ENCODE measurements at regions not wholly inside any gene's neighbourhood (a gene's known extent, or its start where the extent isn't known, plus 50 kb on each side); places are given as distances from the start of the nearest gene placed in this dataset.
"Not testable (repeated sequence)": the region's sequence is repeated elsewhere in the genome, so short reads cannot be mapped to it uniquely, and the experiment has no call there.

- no peak for DNase-seq (ENCODE audit: low read depth)
- H3K9me3 Mint-ChIP-seq (ENCODE audit: unreplicated experiment), result no peaks in the 10 kb centered on the region
- H3K27me3 Mint-ChIP-seq (ENCODE audit: low read depth, unreplicated experiment), result peaks cover 12% of the 10 kb centered on the region
Measured at GRCh38 chr2:216930716-216931115, 70.9 kb upstream of the TNP1 start.

DNA sequence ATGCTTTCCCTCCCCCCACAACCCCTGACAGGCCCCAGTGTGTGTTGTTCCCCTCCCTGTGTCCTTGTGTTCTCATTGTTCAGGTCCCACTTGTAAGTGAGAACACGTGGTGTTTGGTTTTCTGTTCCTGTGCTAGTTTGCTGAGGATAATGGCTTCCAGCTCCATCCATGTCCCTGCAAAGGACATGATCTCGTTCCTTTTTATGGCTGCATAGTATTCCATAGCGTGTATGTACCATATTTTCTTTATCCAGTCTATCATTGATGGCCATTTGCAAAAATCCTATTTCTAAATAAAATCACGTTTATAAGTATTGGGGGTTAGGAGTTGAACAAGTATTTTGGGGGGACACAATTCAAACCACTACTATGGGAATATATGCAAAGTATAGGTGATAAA, 69.5 kb upstream of the TNP1 start:
- not testable (repeated sequence) for FAIRE-seq; H3K4me3 Mint-ChIP-seq (ENCODE audit: unreplicated experiment); H3K9me3 ChIP-seq (ENCODE audit: insufficient read depth, low read depth, low read length); H2AFZ ChIP-seq (ENCODE audit: low read depth, low read length); H3K27ac ChIP-seq (ENCODE audit: low read depth, low read length); H4K20me1 ChIP-seq (ENCODE audit: insufficient read depth, low read length); H3K36me3 ChIP-seq (ENCODE audit: insufficient read depth, low read length); H3K36me3 Mint-ChIP-seq (ENCODE audit: low read depth, unreplicated experiment); H3K4me1 ChIP-seq (ENCODE audit: insufficient read depth, low read length); H3K27me3 ChIP-seq (ENCODE audit: insufficient read depth, low read length); H3K4me1 Mint-ChIP-seq (ENCODE audit: low read depth, unreplicated experiment); H3K27ac Mint-ChIP-seq (ENCODE audit: unreplicated experiment); H3K9ac ChIP-seq (ENCODE audit: low read length); H3K79me2 ChIP-seq (ENCODE audit: insufficient read depth, low read length); H3K9me3 Mint-ChIP-seq (ENCODE audit: unreplicated experiment); H3K4me2 ChIP-seq (ENCODE audit: low read length); DNase-seq (ENCODE audit: low read depth); H3K4me3 ChIP-seq (ENCODE audit: insufficient read depth, low read depth, low read length)
- H3K27me3 Mint-ChIP-seq (ENCODE audit: low read depth, unreplicated experiment), result peaks cover 11% of the 10 kb centered on the region

More at GRCh38 chr2:216930716-216931115, 70.9 kb upstream of the TNP1 start:
- TF ChIP-seq, protein P1, sequence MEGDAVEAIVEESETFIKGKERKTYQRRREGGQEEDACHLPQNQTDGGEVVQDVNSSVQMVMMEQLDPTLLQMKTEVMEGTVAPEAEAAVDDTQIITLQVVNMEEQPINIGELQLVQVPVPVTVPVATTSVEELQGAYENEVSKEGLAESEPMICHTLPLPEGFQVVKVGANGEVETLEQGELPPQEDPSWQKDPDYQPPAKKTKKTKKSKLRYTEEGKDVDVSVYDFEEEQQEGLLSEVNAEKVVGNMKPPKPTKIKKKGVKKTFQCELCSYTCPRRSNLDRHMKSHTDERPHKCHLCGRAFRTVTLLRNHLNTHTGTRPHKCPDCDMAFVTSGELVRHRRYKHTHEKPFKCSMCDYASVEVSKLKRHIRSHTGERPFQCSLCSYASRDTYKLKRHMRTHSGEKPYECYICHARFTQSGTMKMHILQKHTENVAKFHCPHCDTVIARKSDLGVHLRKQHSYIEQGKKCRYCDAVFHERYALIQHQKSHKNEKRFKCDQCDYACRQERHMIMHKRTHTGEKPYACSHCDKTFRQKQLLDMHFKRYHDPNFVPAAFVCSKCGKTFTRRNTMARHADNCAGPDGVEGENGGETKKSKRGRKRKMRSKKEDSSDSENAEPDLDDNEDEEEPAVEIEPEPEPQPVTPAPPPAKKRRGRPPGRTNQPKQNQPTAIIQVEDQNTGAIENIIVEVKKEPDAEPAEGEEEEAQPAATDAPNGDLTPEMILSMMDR (IDR thresholded peaks at IDR 0.05; ENCODE audit: insufficient read depth, low read depth, low read length), result no peak
- TF ChIP-seq EZH2 (IDR thresholded peaks at IDR 0.05; ENCODE audit: insufficient read depth, low read length), result no peak
- Histone ChIP-seq H4K20me1 (ENCODE audit: insufficient read depth, low read length) (no peaks in the 10 kb centered on the region), H3K79me2 (ENCODE audit: insufficient read depth, low read length) (no peaks in the 10 kb centered on the region), H2AFZ (ENCODE audit: low read depth, low read length) (no peak overlapping the region), H3K4me2 (ENCODE audit: low read length) (no peak overlapping the region), H3K4me1 (ENCODE audit: insufficient read depth, low read length) (no peaks in the 10 kb centered on the region), H3K36me3 (ENCODE audit: insufficient read depth, low read length) (no peaks in the 10 kb centered on the region), H3K27ac (ENCODE audit: low read depth, low read length) (no peak overlapping the region), H3K27me3 (ENCODE audit: insufficient read depth, low read length) (no peaks in the 10 kb centered on the region), H3K9ac (ENCODE audit: low read length) (no peak overlapping the region), H3K4me3 (ENCODE audit: insufficient read depth, low read depth, low read length) (no peak overlapping the region), H3K9me3 (ENCODE audit: insufficient read depth, low read depth, low read length) (no peaks in the 10 kb centered on the region)
- no peak overlapping the region for H3K4me3 Mint-ChIP-seq (ENCODE audit: unreplicated experiment)
- no peak overlapping the region for H3K27ac Mint-ChIP-seq (ENCODE audit: unreplicated experiment)
- no peak for FAIRE-seq
- no peaks in the 10 kb centered on the region for H3K4me1 Mint-ChIP-seq (ENCODE audit: low read depth, unreplicated experiment)
- no peaks in the 10 kb centered on the region for H3K36me3 Mint-ChIP-seq (ENCODE audit: low read depth, unreplicated experiment)

DNA sequence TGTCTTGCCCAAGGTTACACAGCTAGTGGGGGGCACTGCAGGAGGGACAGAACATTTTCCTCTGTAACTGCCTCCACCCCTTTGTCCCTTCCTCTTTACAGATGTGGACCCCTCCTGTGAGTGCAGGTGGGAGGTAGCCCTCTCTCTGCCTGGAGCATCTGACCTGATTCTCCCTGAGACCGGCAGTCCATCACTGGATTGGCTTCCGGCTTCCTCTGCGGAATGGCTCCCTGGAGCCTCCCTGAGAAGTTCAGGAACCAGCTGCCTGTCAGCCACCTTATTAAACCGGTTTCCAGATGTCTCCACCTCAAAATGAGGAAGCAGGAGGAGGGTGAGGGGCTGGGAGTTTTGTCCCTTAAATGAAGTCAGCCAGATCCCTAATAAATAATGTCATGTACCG, 67.3 kb upstream of the TNP1 start:
- no peak for FAIRE-seq

More for the DNA sequence above, 67.3 kb upstream of the TNP1 start:
- Histone ChIP-seq H3K9ac (ENCODE audit: low read length) (no peak overlapping the region), H3K4me2 (ENCODE audit: low read length) (no peak overlapping the region), H3K27ac (ENCODE audit: low read depth, low read length) (no peak overlapping the region), H3K79me2 (ENCODE audit: insufficient read depth, low read length) (no peaks in the 10 kb centered on the region), H3K36me3 (ENCODE audit: insufficient read depth, low read length) (no peaks in the 10 kb centered on the region), H3K4me1 (ENCODE audit: insufficient read depth, low read length) (no peaks in the 10 kb centered on the region), H3K27me3 (ENCODE audit: insufficient read depth, low read length) (no peaks in the 10 kb centered on the region), H3K4me3 (ENCODE audit: insufficient read depth, low read depth, low read length) (no peak overlapping the region), H2AFZ (ENCODE audit: low read depth, low read length) (no peak overlapping the region), H4K20me1 (ENCODE audit: insufficient read depth, low read length) (no peaks in the 10 kb centered on the region), H3K9me3 (ENCODE audit: insufficient read depth, low read depth, low read length) (no peaks in the 10 kb centered on the region)
- no peaks in the 10 kb centered on the region for H3K9me3 Mint-ChIP-seq (ENCODE audit: unreplicated experiment)
- no peak overlapping the region for H3K27ac Mint-ChIP-seq (ENCODE audit: unreplicated experiment)
- no peak overlapping the region for H3K4me3 Mint-ChIP-seq (ENCODE audit: unreplicated experiment)
- TF ChIP-seq, protein P1 (IDR thresholded peaks at IDR 0.05; ENCODE audit: insufficient read depth, low read depth, low read length), result no peak
- no peak for TF ChIP-seq EZH2 (IDR thresholded peaks at IDR 0.05; ENCODE audit: insufficient read depth, low read length)
- DNase-seq (ENCODE audit: low read depth), result no peak
- H3K36me3 Mint-ChIP-seq (ENCODE audit: low read depth, unreplicated experiment), result no peaks in the 10 kb centered on the region
- peaks cover 9% of the 10 kb centered on the region for H3K27me3 Mint-ChIP-seq (ENCODE audit: low read depth, unreplicated experiment)
- H3K4me1 Mint-ChIP-seq (ENCODE audit: low read depth, unreplicated experiment), result no peaks in the 10 kb centered on the region
